Stimulated activated CD8-positive, alpha-beta memory T cell treated with anti-CD3 and anti-CD28 coated beads, Interleukin-15, amount 100 ng/mL, for 48 hours (primary cell): ENCODE measurements at regions not wholly inside any gene's neighbourhood (a gene's known extent, or its start where the extent isn't known, plus 50 kb on each side); places are given as distances from the start of the nearest gene placed in this dataset.

Experiments used
- DNase-seq, 2 donors: peaks; one replicate each; pipeline ENCODE4 v3.0.0-alpha.2; 2020; ENCODE audit warnings: low read depth in 2 of 2

GRCh38 chr5:2532809-2533208 lies 218.7 kb downstream of the IRX2 start:
- no peak for DNase-seq

- DNase-seq = no peak
These were observed 220.2 kb downstream of the IRX2 start for GRCh38 chr5:2531318-2531717.

GRCh38 chr5:2530609-2531008 lies 220.9 kb downstream of the IRX2 start:
- no peak for DNase-seq

- DNase-seq = no peak
These were observed 221.9 kb downstream of the IRX2 start for GRCh38 chr5:2529371-2530092.

GRCh38 chr5:2525351-2525750 lies 226.1 kb downstream of the IRX2 start:
- DNase-seq = no peak

GRCh38 chr5:2524620-2525019 lies 226.9 kb downstream of the IRX2 start:
- no peak for DNase-seq

GRCh38 chr5:2523180-2523579 lies 228.3 kb downstream of the IRX2 start:
- DNase-seq = no peak

GRCh38 chr5:2522372-2522771 lies 229.1 kb downstream of the IRX2 start:
- no peak for DNase-seq

GRCh38 chr5:2519153-2519552 lies 232.3 kb downstream of the IRX2 start:
- DNase-seq = no peak

- DNase-seq = no peak
These were observed 234.0 kb downstream of the IRX2 start for GRCh38 chr5:2517451-2517850.

GRCh38 chr5:2515180-2515764 lies 236.2 kb downstream of the IRX2 start:
- DNase-seq = no peak

- no peak for DNase-seq
These were observed 237.0 kb downstream of the IRX2 start for GRCh38 chr5:2514484-2514883.

GRCh38 chr5:2511706-2512105 lies 239.8 kb downstream of the IRX2 start:
- no peak for DNase-seq

- DNase-seq = no peak
These were observed 240.4 kb downstream of the IRX2 start for GRCh38 chr5:2511126-2511525.

- no peak for DNase-seq
These were observed 241.9 kb downstream of the IRX2 start for GRCh38 chr5:2509527-2509926.

- no peak for DNase-seq
These were observed 243.0 kb downstream of the IRX2 start for GRCh38 chr5:2508514-2508913.

GRCh38 chr5:2507611-2508010 lies 243.9 kb downstream of the IRX2 start:
- DNase-seq = no peak

- DNase-seq = no peak
These were observed 244.9 kb downstream of the IRX2 start for GRCh38 chr5:2506603-2507002.

GRCh38 chr5:2505217-2505616 lies 246.3 kb downstream of the IRX2 start:
- no peak for DNase-seq

GRCh38 chr5:2502970-2503594 lies 248.4 kb downstream of the IRX2 start:
- DNase-seq = no peak

GRCh38 chr5:2499917-2500316 lies 251.6 kb downstream of the IRX2 start:
- no peak for DNase-seq

GRCh38 chr5:2496891-2497290 lies 254.6 kb downstream of the IRX2 start:
- DNase-seq = no peak

GRCh38 chr5:2496126-2496525 lies 255.4 kb downstream of the IRX2 start:
- DNase-seq = no peak
